ENCODE measurements at regions not wholly inside any gene's neighbourhood (a gene's known extent, or its start where the extent isn't known, plus 50 kb on each side); places are given as distances from the start of the nearest gene placed in this dataset.

GRCh38 chr20:55701467-55701866 lies 303.9 kb downstream of the CBLN4 start:
- Histone ChIP-seq H3K4me3 (ENCODE audit: low read depth, low read length) (no peak overlapping the region), H3K27ac (ENCODE audit: low read depth) (no peak overlapping the region), H3K36me3 (ENCODE audit: insufficient read depth) (no peaks in the 10 kb centered on the region), H3K4me1 (ENCODE audit: insufficient read depth) (no peaks in the 10 kb centered on the region)
- no peak for DNase-seq (ENCODE audit: extremely low spot score)
- WGBS: 82% methylated on average over 3 of the region's 3 CpGs

GRCh38 chr20:55696520-55696919 lies 308.8 kb downstream of the CBLN4 start:
- WGBS: 54% methylated on average over 1 of the region's 1 CpG
- no peak for DNase-seq (ENCODE audit: extremely low spot score)
- H3K4me3 ChIP-seq (ENCODE audit: low read depth, low read length): no peak overlapping the region
- H3K27ac ChIP-seq (ENCODE audit: low read depth): no peak overlapping the region
- no peaks in the 10 kb centered on the region for H3K4me1 ChIP-seq (ENCODE audit: insufficient read depth)
- H3K36me3 ChIP-seq (ENCODE audit: insufficient read depth): no peaks in the 10 kb centered on the region

- H3K4me3 ChIP-seq (ENCODE audit: low read depth, low read length): no peak overlapping the region
- H3K27ac ChIP-seq (ENCODE audit: low read depth): no peak overlapping the region
- WGBS: 48% methylated on average over 5 of the region's 5 CpGs
- no peaks in the 10 kb centered on the region for H3K4me1 ChIP-seq (ENCODE audit: insufficient read depth)
- no peaks in the 10 kb centered on the region for H3K36me3 ChIP-seq (ENCODE audit: insufficient read depth)
- no peak for DNase-seq (ENCODE audit: extremely low spot score)
Observed at GRCh38 chr20:55693641-55694040, 311.7 kb downstream of the CBLN4 start.

GRCh38 chr20:55685841-55686240 lies 319.5 kb downstream of the CBLN4 start:
- H3K4me1 ChIP-seq (ENCODE audit: insufficient read depth): no peaks in the 10 kb centered on the region
- WGBS: 23% methylated on average over 8 of the region's 8 CpGs
- no peak for DNase-seq (ENCODE audit: extremely low spot score)
- H3K27ac ChIP-seq (ENCODE audit: low read depth): no peak overlapping the region
- no peak overlapping the region for H3K4me3 ChIP-seq (ENCODE audit: low read depth, low read length)
- H3K36me3 ChIP-seq (ENCODE audit: insufficient read depth): no peaks in the 10 kb centered on the region

GRCh38 chr20:55685425-55685824 lies 319.9 kb downstream of the CBLN4 start:
- Histone ChIP-seq H3K27ac (ENCODE audit: low read depth) (no peak overlapping the region), H3K36me3 (ENCODE audit: insufficient read depth) (no peaks in the 10 kb centered on the region)
- WGBS: 60% methylated on average over 4 of the region's 4 CpGs

GRCh38 chr20:55684578-55684977 lies 320.7 kb downstream of the CBLN4 start:
- Histone ChIP-seq H3K4me1 (ENCODE audit: insufficient read depth) (no peaks in the 10 kb centered on the region), H3K27ac (ENCODE audit: low read depth) (no peak overlapping the region), H3K4me3 (ENCODE audit: low read depth, low read length) (no peak overlapping the region), H3K36me3 (ENCODE audit: insufficient read depth) (no peaks in the 10 kb centered on the region)
- WGBS: 56% methylated on average over 4 of the region's 4 CpGs
- no peak for DNase-seq (ENCODE audit: extremely low spot score)

More at GRCh38 chr20:55685425-55685824, 319.9 kb downstream of the CBLN4 start:
- no peak for DNase-seq (ENCODE audit: extremely low spot score)
- Histone ChIP-seq H3K4me1 (ENCODE audit: insufficient read depth) (no peaks in the 10 kb centered on the region), H3K4me3 (ENCODE audit: low read depth, low read length) (no peak overlapping the region)

- Histone ChIP-seq H3K4me3 (ENCODE audit: low read depth, low read length) (no peak overlapping the region), H3K27ac (ENCODE audit: low read depth) (no peak overlapping the region), H3K36me3 (ENCODE audit: insufficient read depth) (no peaks in the 10 kb centered on the region), H3K4me1 (ENCODE audit: insufficient read depth) (no peaks in the 10 kb centered on the region)
- WGBS: 88% methylated on average over 5 of the region's 5 CpGs
- DNase-seq (ENCODE audit: extremely low spot score): no peak
Observed at GRCh38 chr20:55678970-55679667, 326.2 kb downstream of the CBLN4 start.

GRCh38 chr20:55678126-55678525 lies 327.2 kb downstream of the CBLN4 start:
- no peak for DNase-seq (ENCODE audit: extremely low spot score)
- H3K4me3 ChIP-seq (ENCODE audit: low read depth, low read length): no peak overlapping the region
- no peaks in the 10 kb centered on the region for H3K4me1 ChIP-seq (ENCODE audit: insufficient read depth)
- H3K36me3 ChIP-seq (ENCODE audit: insufficient read depth): no peaks in the 10 kb centered on the region
- H3K27ac ChIP-seq (ENCODE audit: low read depth): no peak overlapping the region
- 64% methylated on average over 3 of the region's 3 CpGs for WGBS

- 87% methylated on average over 5 of the region's 5 CpGs for WGBS
- no peaks in the 10 kb centered on the region for H3K4me1 ChIP-seq (ENCODE audit: insufficient read depth)
Observed at GRCh38 chr20:55677011-55677410, 328.3 kb downstream of the CBLN4 start.

GRCh38 chr20:55676097-55676496 lies 329.2 kb downstream of the CBLN4 start:
- DNase-seq (ENCODE audit: extremely low spot score): no peak
- no peak overlapping the region for H3K27ac ChIP-seq (ENCODE audit: low read depth)
- no peak overlapping the region for H3K4me3 ChIP-seq (ENCODE audit: low read depth, low read length)
- H3K4me1 ChIP-seq (ENCODE audit: insufficient read depth): no peaks in the 10 kb centered on the region
- no peaks in the 10 kb centered on the region for H3K36me3 ChIP-seq (ENCODE audit: insufficient read depth)
- WGBS: 87% methylated on average over 5 of the region's 5 CpGs

More at GRCh38 chr20:55677011-55677410, 328.3 kb downstream of the CBLN4 start:
- no peak overlapping the region for H3K27ac ChIP-seq (ENCODE audit: low read depth)
- H3K36me3 ChIP-seq (ENCODE audit: insufficient read depth): no peaks in the 10 kb centered on the region
- DNase-seq (ENCODE audit: extremely low spot score): no peak
- H3K4me3 ChIP-seq (ENCODE audit: low read depth, low read length): no peak overlapping the region

GRCh38 chr20:55668631-55669030 lies 336.7 kb downstream of the CBLN4 start:
- Histone ChIP-seq H3K4me1 (ENCODE audit: insufficient read depth) (no peaks in the 10 kb centered on the region), H3K4me3 (ENCODE audit: low read depth, low read length) (no peak overlapping the region), H3K27ac (ENCODE audit: low read depth) (no peak overlapping the region), H3K36me3 (ENCODE audit: insufficient read depth) (no peaks in the 10 kb centered on the region)
- DNase-seq (ENCODE audit: extremely low spot score): no peak
- WGBS: 87% methylated on average over 1 of the region's 1 CpG

- DNase-seq (ENCODE audit: extremely low spot score): no peak
- WGBS: 81% methylated on average over 3 of the region's 3 CpGs
- no peaks in the 10 kb centered on the region for H3K4me1 ChIP-seq (ENCODE audit: insufficient read depth)
- no peaks in the 10 kb centered on the region for H3K36me3 ChIP-seq (ENCODE audit: insufficient read depth)
- H3K4me3 ChIP-seq (ENCODE audit: low read depth, low read length): no peak overlapping the region
- no peak overlapping the region for H3K27ac ChIP-seq (ENCODE audit: low read depth)
Observed at GRCh38 chr20:55667955-55668354, 337.4 kb downstream of the CBLN4 start.

GRCh38 chr20:55667024-55667423 lies 338.3 kb downstream of the CBLN4 start:
- Histone ChIP-seq H3K4me3 (ENCODE audit: low read depth, low read length) (no peak overlapping the region), H3K36me3 (ENCODE audit: insufficient read depth) (no peaks in the 10 kb centered on the region), H3K4me1 (ENCODE audit: insufficient read depth) (no peaks in the 10 kb centered on the region), H3K27ac (ENCODE audit: low read depth) (no peak overlapping the region)
- 86% methylated on average over 4 of the region's 4 CpGs for WGBS
- DNase-seq (ENCODE audit: extremely low spot score): no peak

- 40% methylated on average over 3 of the region's 3 CpGs for WGBS
- DNase-seq (ENCODE audit: extremely low spot score): no peak
- Histone ChIP-seq H3K4me3 (ENCODE audit: low read depth, low read length) (no peak overlapping the region), H3K4me1 (ENCODE audit: insufficient read depth) (no peaks in the 10 kb centered on the region), H3K36me3 (ENCODE audit: insufficient read depth) (no peaks in the 10 kb centered on the region), H3K27ac (ENCODE audit: low read depth) (no peak overlapping the region)
Observed at GRCh38 chr20:55656231-55656775, 349.0 kb downstream of the CBLN4 start.
